Stimulated activated CD4-positive, alpha-beta T cell treated with anti-CD3 and anti-CD28 coated beads, Interleukin-4, amount 100 ng/mL, for 4 hours (primary cell): ENCODE measurements at regions not wholly inside any gene's neighbourhood (a gene's known extent, or its start where the extent isn't known, plus 50 kb on each side); places are given as distances from the start of the nearest gene placed in this dataset.
"Not testable (repeated sequence)": the region's sequence is repeated elsewhere in the genome, so short reads cannot be mapped to it uniquely, and the experiment has no call there.

Experiments
- DNase-seq, 2 experiments: peaks; one replicate each; pipeline ENCODE4 v3.0.0-alpha.2; 2020

GRCh38 chr9:63804205-63804604 lies 1480.8 kb downstream of the FOXD4L5 start:
- DNase-seq = not testable (repeated sequence)

- not testable (repeated sequence) for DNase-seq
Measured at GRCh38 chr9:63794081-63794685, 1490.8 kb downstream of the FOXD4L5 start.

- DNase-seq = not testable (repeated sequence)
Measured at GRCh38 chr9:63787454-63787853, 1497.6 kb downstream of the FOXD4L5 start.

GRCh38 chr9:63785059-63785458 lies 1500.0 kb downstream of the FOXD4L5 start:
- not testable (repeated sequence) for DNase-seq

- not testable (repeated sequence) for DNase-seq
Measured at GRCh38 chr9:63784421-63784820, 1500.6 kb downstream of the FOXD4L5 start.

GRCh38 chr9:63781817-63782439 lies 1503.1 kb downstream of the FOXD4L5 start:
- DNase-seq = not testable (repeated sequence)

GRCh38 chr9:63781390-63781789 lies 1503.6 kb downstream of the FOXD4L5 start:
- DNase-seq = not testable (repeated sequence)

- DNase-seq = not testable (repeated sequence)
Measured at GRCh38 chr9:63776220-63776619, 1508.8 kb downstream of the FOXD4L5 start.

GRCh38 chr9:63775092-63775426 lies 1510.0 kb downstream of the FOXD4L5 start:
- not testable (repeated sequence) for DNase-seq

GRCh38 chr9:63774369-63775091 lies 1510.5 kb downstream of the FOXD4L5 start:
- not testable (repeated sequence) for DNase-seq

GRCh38 chr9:63762230-63762629 lies 1522.8 kb downstream of the FOXD4L5 start:
- DNase-seq = not testable (repeated sequence)

GRCh38 chr9:63729021-63729420 lies 1556.0 kb downstream of the FOXD4L5 start:
- not testable (repeated sequence) for DNase-seq

GRCh38 chr9:63728287-63728686 lies 1556.7 kb downstream of the FOXD4L5 start:
- no peak for DNase-seq

GRCh38 chr9:63708285-63708684 lies 1576.7 kb downstream of the FOXD4L5 start:
- not testable (repeated sequence) for DNase-seq

- DNase-seq = not testable (repeated sequence)
Measured at GRCh38 chr9:63704456-63704855, 1580.6 kb downstream of the FOXD4L5 start.

GRCh38 chr9:63703670-63704069 lies 1581.3 kb downstream of the FOXD4L5 start:
- DNase-seq = not testable (repeated sequence)

GRCh38 chr9:63703138-63703665 lies 1581.8 kb downstream of the FOXD4L5 start:
- DNase-seq = not testable (repeated sequence)
